T-helper 1 cell treated with Interleukin-12 subunit alpha and Interleukin-12 subunit beta and Interleukin-4 antibody, amounts not matched to agents 30 ng/mL and 1 ng/mL, for 36 hours (primary cell): ENCODE measurements at regions not wholly inside any gene's neighbourhood (a gene's known extent, or its start where the extent isn't known, plus 50 kb on each side); places are given as distances from the start of the nearest gene placed in this dataset.

Source experiments
- intact Hi-C: fragments of 100-400 bp; cut with micrococcal nuclease; formaldehyde crosslinking; loops from one replicate; pipeline ENCODE4 v1.15.1; 2024

GRCh38 chr11:134752964-134753770, 341.1 kb upstream of the B3GAT1 start:
- intact Hi-C loops, result no loop called here

GRCh38 chr11:134752526-134752925, 340.5 kb upstream of the B3GAT1 start:
- intact Hi-C loops, result no loop called here

DNA sequence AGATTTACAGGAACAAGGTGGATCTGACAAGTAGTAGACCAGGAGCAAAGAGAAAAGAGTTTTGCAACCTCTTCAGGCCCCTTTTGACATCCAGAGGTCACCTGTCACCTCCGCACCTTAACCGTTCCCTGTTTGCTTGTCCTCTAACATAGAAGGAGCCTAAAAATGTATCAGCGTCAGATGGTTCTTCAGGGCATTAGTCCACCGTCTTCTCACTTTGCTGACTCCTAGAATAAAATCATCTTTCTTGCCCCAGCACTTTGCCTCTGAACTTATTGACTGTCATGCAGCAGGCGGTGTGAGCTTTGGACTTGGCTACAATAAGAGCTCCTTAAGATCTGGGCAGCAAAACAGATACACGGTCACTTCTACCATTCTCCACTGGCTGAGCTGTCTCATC, 339.7 kb upstream of the B3GAT1 start:
- intact Hi-C loops, result no loop called here

GRCh38 chr11:134751031-134751585, 339.1 kb upstream of the B3GAT1 start:
- intact Hi-C loops, result no loop called here

GRCh38 chr11:134750619-134751018, 338.6 kb upstream of the B3GAT1 start:
- intact Hi-C loops, result no loop called here

GRCh38 chr11:134749040-134749839, 337.2 kb upstream of the B3GAT1 start:
- intact Hi-C loops, result no loop called here

GRCh38 chr11:134746609-134747008, 334.6 kb upstream of the B3GAT1 start:
- intact Hi-C loops, result no loop called here

DNA sequence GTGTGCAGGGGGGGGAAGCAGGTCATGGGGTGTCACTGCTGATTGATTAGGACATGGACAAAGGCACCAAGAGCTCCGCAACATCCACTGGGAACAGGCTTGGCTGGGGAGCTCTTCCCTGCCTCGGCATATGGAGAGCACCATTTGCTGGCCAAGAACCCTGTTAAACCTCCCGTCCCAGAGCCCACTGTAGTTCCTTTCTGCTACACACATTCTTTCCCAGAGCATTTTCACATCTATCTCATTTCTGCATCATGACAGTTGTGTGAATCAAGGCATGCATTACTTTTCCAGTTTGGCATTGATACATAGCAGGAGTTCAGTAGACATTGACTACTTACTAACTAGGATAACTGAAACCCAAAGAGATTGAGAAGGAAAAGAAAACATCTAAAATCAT, 333.4 kb upstream of the B3GAT1 start:
- intact Hi-C loops, result no loop called here

DNA sequence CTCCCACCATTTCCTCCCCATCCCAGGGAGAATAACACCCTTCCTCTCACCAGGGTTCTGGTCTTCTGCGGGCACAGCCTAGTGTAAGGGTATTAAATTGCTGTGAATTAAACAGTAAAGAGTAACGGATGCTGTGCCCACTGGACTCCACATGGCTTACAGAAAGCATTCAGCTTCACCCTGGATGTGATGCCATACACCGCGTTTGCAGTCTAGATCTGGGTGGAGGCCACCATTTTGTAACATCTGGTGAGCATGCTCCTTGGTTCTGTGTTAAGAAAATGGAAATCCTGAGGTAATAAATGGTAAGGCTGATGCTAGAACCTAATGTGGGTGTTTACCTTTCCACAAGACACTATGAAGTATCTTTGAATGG, 331.8 kb upstream of the B3GAT1 start:
- intact Hi-C loops, result no loop called here

DNA sequence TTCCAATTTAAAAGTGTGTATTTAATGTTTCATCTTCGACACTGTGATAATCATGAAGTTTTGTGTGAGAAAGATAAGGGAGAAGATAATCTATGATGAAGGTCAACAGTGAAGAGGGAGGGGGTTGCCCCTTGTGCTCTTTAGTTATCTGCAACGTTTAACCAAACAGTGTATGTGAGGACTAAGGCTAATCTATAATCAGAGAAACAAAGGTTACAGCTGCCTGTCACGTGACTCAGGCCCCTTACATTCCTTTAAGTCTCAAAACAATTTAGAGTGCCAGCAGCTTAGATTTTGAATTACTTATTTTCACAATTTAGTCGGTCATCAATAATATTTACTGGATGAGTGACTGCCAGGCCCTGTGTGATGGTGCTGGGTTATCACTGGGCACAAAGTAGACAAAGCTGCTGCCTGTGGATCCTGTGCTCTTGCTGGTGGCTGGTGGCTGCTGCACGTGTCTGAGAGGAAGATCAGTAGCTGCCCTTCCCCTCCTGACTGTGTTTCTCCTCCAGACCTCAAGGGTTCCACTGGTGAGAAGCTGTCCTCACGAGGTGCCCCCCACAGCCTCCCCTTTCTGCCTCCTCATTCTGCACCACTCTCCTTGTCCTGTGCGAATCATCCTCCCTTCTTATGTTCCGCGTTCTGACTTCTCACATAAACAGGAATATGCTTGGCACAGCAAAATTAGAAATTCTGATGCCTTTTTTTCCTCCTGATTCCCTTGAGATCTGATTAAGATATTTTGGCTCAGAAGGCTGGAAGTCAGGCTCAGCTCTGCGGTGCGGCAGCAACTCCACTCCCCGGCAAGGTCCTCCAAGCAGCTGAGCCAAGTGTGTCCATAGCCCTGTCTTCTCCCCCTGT, 331.1 kb upstream of the B3GAT1 start:
- intact Hi-C loops, result no loop called here

- intact Hi-C loops, result no loop called here
These were observed 330.2 kb upstream of the B3GAT1 start for GRCh38 chr11:134742224-134742612.

DNA sequence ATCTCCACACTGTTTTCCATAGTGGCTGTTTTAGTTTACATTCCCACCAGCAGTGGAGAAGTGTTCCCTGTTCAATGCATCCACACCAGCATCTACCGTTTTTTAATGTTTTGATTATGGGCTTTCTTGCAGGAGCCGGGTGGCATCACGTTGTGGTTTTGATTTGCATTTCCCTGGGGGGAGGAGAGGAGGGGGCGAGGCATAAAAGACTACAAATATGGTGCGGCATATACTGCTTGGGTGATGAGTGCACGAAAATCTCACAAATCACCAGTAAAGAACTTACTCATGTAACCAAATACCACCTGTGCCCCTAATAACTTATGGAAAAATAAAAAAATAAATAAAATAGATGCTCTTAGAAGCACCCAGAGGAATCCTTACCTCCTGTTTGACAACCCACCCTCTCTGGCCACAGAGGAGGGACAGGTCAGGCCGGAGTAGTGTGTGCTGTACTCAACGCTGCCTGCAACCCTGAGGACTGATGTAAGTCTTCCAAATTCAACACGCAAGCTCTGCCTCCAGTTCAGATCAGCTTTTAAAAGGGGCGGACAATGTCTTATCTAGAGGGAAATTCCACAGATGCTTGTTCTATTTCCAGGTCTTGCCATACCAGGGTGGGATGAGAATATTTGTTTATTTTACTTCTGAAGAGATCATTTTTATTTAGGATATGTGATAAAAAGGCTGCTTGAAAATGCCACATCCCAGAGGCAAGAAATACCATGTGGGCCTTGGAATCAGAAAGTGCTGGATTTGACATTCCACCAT, 329.6 kb upstream of the B3GAT1 start:
- intact Hi-C loops, result no loop called here

DNA sequence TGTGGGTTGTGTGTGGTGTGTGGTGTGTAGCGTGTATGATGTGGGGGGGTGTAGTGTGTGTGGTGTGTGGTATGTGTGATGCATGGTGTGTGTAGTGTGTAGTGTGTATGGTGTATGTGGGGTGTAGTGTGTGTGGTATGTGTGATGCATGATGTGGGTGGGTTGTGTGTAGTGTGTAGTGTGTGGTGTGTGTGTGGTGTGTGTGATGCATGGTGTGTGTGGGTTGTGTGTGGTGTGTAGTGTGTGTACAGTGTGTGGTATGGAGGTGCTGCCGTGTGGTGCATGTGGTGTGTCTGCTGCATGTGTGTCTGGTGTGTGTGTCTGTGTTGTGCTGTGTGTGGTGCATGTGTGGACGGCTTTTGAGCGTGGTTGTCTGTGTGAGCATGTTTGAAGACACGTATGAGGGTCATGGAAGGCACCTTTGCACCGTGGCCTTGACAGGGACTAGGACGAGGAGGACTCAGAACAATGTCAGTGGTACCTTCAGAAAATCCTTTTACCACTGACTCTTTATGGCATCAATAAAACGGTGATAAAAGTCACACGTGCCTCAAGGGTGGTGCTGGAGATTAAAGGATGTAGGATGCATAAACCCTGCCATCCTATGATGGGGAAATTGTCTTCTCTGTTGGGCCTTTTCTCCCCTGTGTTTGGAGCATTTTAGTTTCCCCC, 328.7 kb upstream of the B3GAT1 start:
- intact Hi-C loops, result no loop called here

- intact Hi-C loops, result no loop called here
These were observed 327.1 kb upstream of the B3GAT1 start for GRCh38 chr11:134739136-134739535.

DNA sequence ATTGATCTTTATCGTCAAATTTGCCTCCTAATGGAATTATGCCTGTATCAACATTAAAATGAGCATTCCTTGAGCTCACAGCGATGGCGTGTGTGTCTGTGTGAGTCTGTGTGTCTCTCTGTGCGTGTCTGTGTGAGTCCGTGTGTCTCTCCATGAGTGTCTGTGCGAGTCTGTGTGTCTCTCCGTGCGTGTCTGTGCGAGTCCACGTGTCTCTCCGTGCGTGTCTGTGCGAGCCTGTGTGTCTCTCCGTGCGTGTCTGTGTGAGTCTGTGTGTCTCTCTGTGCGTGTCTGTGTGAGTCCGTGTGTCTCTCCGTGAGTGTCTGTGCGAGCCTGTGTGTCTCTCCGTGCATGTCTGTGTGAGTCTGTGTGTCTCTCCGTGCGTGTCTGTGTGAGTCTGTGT, 326.5 kb upstream of the B3GAT1 start:
- intact Hi-C loops, result no loop called here

GRCh38 chr11:134737563-134738510, 325.8 kb upstream of the B3GAT1 start:
- intact Hi-C loops, result no loop called here

DNA sequence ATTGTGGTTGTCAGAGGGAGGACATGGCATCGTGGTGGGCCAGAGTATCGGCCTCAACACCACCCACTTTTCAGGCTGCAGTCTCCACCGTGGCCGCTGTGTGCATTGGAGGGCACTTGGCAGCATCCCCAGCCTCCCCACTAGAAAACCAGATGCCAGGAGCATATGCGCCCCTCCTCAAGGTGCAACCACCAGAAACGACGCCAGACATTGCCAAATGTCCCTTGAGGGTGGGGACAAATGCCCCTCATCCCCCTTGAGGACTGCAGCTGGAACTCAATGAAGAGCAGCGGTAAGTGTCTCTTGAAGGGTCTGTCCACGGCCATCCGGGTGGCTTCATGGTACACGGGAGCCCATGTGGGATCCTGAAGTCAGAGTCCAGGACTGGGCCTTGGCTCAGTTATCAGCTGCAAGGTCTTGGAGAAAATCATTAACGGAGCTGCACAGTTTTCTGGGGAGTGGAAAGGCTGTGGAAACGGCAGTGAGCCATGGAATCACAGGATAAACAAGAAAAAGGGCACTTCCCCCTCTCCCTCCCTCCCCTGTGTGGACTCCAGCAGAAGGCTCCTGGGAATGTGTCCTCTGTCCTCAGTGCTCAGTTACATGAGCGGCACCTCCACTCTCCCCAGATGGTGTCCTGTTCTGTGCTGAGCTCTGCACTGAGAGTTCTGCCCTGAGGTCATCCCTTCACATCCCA, 324.4 kb upstream of the B3GAT1 start:
- intact Hi-C loops, result no loop called here

DNA sequence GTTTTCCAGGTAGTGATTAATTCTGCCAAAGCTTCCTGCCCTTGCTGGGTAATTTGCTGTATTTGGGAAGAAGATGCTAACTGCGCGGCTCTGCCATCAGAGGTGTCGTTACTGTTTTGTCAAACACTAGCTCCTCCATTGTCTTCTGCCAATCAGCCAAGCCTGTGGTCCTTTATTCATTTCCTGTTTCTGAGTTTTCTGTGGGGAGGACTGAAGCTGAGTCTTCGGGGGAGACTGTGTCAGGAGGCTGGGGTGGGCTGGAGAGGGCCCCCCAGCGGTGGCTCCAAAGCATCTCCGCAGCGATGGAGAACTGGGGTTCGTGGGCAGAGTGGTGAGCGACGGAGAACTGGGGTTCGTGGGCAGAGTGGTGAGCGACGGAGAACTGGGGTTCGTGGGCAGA, 322.9 kb upstream of the B3GAT1 start:
- intact Hi-C loops, result no loop called here
